ENCODE measurements at regions not wholly inside any gene's neighbourhood (a gene's known extent, or its start where the extent isn't known, plus 50 kb on each side); places are given as distances from the start of the nearest gene placed in this dataset.

DNA sequence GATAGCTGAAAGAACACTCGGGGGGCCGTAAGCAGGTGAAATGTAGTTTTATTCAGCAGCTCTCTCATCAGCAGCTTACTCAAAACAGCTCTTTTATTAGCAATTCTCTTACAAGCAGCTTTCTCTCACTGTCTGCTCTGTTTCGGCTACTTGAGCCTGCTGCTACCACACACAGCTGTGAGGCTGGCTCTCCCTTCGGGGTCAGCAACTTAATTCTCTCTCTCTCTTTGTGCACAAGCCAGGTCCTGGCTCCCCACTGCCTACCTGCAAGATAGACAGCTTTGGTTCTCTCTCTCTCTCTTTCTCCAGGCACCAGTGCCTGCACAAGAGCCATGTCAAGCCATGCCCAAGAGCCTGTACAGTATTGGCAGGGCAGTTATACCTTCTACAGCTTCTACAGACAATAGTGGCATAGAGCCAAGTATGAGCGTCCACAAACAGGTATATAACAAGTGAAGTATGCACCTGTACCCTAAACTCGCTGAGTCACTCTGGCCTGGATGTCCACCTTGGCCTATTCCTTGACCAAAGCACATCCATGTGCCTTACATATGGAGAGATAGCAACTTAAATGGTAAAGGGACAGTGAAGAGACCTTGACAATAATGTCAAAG lies 110.8 kb downstream of the MTNR1B start:
- DNase-seq = no peak

DNA sequence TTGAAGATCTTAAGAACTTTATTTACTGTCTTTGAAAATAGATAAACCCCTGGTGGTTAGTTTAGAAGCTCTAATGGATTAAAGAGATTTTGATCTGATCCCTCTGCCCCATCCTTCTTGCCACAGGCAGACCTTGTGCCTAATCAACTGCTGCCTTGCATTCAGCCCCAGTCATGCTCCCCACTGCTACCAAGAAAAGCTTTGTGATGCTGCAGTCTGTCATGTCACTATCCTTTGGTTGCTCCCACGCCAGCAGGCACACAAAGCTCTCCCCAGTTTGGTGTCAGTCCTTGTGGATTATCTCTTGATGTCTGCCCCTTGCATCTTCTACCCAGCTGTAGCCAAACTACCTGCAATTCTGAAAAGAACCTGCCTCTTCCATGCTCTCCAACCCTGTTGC lies 112.2 kb downstream of the MTNR1B start:
- DNase-seq = peak; percentile 67

DNA sequence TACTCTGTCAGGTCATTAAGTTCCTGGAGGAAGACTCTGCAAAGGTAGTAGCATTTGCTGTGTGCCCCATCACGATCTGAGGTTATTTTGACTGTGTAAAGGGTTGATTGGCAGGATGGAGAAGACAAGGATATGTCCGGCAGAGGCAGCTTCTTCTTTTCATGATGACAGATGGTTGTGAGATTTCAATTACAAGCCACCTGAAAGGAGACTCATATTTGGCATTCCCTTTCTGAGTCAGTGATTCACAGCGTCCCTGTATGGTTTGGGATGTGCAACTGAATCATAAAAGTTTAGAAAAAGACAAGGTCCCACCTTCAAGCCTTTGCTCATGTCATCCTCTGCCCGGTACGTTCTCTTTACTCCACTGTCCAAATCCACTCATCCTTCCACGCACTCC lies 113.4 kb downstream of the MTNR1B start:
- no peak for DNase-seq

DNA sequence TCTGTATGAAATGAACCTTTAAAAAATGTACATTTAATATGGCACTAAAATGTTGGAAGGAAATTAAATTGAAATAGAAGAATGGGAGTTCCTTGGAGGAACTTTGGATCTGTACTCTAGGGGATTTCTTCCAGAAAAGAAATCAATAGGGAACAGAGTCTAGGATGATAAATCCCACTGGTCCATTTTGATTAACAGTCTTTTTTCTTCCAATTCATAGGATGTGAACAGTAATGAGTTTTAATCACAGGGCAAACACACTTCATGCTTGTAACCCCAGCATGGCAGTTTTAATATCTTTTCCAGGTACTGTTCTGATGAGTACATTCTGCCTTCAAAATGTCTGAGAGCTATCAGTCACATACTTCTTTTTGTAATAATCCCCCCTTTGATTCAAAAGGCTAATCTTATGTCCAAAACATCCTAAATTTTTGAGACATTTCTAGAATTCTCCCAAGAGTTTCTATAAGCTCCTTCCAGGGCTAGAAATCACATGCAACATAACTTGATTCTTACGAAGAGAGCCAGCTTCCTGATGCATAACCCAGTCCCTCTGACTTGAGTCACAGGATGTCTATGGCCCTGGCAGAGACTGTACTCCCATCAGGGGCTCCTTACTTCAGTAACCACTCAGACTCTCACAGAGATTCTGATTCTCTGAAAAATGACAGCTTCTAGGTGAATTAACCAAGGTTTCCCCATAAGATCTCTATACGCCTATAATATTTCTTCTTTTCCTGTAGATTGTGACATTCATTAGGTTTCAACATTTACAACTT lies 112.9 kb downstream of the SLC36A4 start:
- no peak for DNase-seq

DNA sequence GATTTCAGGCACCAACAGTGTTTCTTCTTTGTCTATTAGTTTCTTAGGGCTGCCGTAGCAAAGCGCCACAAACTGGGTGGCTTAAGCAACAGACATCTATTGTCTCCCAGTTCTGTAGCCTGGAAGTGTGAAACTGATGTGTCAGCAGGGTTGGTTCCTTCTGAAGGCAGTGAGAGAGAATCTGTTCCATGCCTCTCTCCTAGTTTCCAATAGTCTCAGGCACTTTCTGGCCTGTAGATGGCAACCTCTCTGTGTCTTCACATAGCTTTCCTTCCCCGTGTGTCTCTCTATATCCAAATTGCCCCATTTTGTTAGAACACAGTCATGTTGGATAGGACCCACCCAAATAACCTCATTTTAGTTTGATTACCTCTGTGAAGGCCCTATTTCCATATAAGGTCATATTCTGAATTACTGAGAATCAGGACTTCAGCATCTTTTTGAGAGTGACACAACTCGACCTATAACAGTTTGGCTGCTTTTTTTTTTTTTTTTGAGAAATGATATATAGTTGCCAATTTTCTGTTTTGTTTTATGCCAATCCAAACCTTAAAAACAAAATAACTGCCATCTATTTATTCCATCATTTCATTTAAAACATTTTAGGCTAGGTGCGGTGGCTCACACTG lies 108.2 kb downstream of the SLC36A4 start:
- peak; percentile 22 for DNase-seq
